ENCODE measurements at regions not wholly inside any gene's neighbourhood (a gene's known extent, or its start where the extent isn't known, plus 50 kb on each side); places are given as distances from the start of the nearest gene placed in this dataset.

- no peak for DNase-seq
Measured at GRCh38 chr6:147042679-147043078, 161.5 kb upstream of the STXBP5 start.

- DNase-seq = no peak
Measured at GRCh38 chr6:147043994-147044477, 160.2 kb upstream of the STXBP5 start.

GRCh38 chr6:147046141-147046877 lies 157.9 kb upstream of the STXBP5 start:
- DNase-seq = no peak

GRCh38 chr6:147048930-147049329 lies 155.3 kb upstream of the STXBP5 start:
- DNase-seq = no peak

- DNase-seq = no peak
Measured at GRCh38 chr6:147053311-147053921, 150.8 kb upstream of the STXBP5 start.

GRCh38 chr6:147054158-147054557 lies 150.1 kb upstream of the STXBP5 start:
- DNase-seq = no peak

GRCh38 chr6:147054871-147055270 lies 149.3 kb upstream of the STXBP5 start:
- no peak for DNase-seq

- DNase-seq = no peak
Measured at GRCh38 chr6:147055821-147056392, 148.3 kb upstream of the STXBP5 start.

GRCh38 chr6:147057188-147057587 lies 147.0 kb upstream of the STXBP5 start:
- DNase-seq = no peak

GRCh38 chr6:147057705-147058342 lies 146.4 kb upstream of the STXBP5 start:
- DNase-seq = no peak

- no peak for DNase-seq
Measured at GRCh38 chr6:147058786-147059385, 145.3 kb upstream of the STXBP5 start.

GRCh38 chr6:147060636-147061035 lies 143.6 kb upstream of the STXBP5 start:
- DNase-seq = no peak

GRCh38 chr6:147061252-147061651 lies 143.0 kb upstream of the STXBP5 start:
- no peak for DNase-seq

GRCh38 chr6:147063469-147064031 lies 140.7 kb upstream of the STXBP5 start:
- no peak for DNase-seq

GRCh38 chr6:147065786-147066185 lies 138.4 kb upstream of the STXBP5 start:
- DNase-seq = no peak

GRCh38 chr6:147067184-147067583 lies 137.0 kb upstream of the STXBP5 start:
- no peak for DNase-seq

GRCh38 chr6:147071776-147072175 lies 132.4 kb upstream of the STXBP5 start:
- DNase-seq = no peak

GRCh38 chr6:147075381-147075780 lies 128.8 kb upstream of the STXBP5 start:
- no peak for DNase-seq

GRCh38 chr6:147077251-147077650 lies 127.0 kb upstream of the STXBP5 start:
- DNase-seq = no peak

- no peak for DNase-seq
Measured at GRCh38 chr6:147078106-147078505, 126.1 kb upstream of the STXBP5 start.

- no peak for DNase-seq
Measured at GRCh38 chr6:147078602-147079001, 125.6 kb upstream of the STXBP5 start.

GRCh38 chr6:147080225-147080624 lies 124.0 kb upstream of the STXBP5 start:
- DNase-seq = no peak

GRCh38 chr6:147081076-147081609 lies 123.1 kb upstream of the STXBP5 start:
- no peak for DNase-seq

Data from CD4-positive, alpha-beta T cell treated with Interleukin-15 for 1 hour (primary cell).